ENCODE measurements at regions not wholly inside any gene's neighbourhood (a gene's known extent, or its start where the extent isn't known, plus 50 kb on each side); places are given as distances from the start of the nearest gene placed in this dataset.

- Histone ChIP-seq H3K4me3 (ENCODE audit: low read length, poor library complexity, severe bottlenecking) (no peak overlapping the region), H4K20me1 (ENCODE audit: insufficient read depth, low read length, poor library complexity, severe bottlenecking) (peaks cover 31% of the 10 kb centered on the region), H3K9me3 (ENCODE audit: insufficient read depth, low read depth, low read length) (no peaks in the 10 kb centered on the region), H3K4me1 (ENCODE audit: insufficient read depth, low read length, poor library complexity, severe bottlenecking) (peaks cover 55% of the 10 kb centered on the region), H2AFZ (ENCODE audit: low read length) (no peak overlapping the region), H3K36me3 (ENCODE audit: insufficient read depth, low read length) (peaks cover 41% of the 10 kb centered on the region; the same call in 1 of the 2 replicates), H3K9me2 (replicated peaks; ENCODE audit: low read depth, low read length) (no peaks in the 10 kb centered on the region), H3K79me2 (ENCODE audit: insufficient read depth, low read length) (peaks cover 69% of the 10 kb centered on the region; the same call in 1 of the 2 replicates), H3K9ac (ENCODE audit: low read depth, low read length, poor library complexity, severe bottlenecking) (no peak overlapping the region), H3K4me2 (ENCODE audit: low read depth, low read length, poor library complexity, severe bottlenecking) (no peak overlapping the region), H3K27me3 (ENCODE audit: insufficient read depth, low read length, poor library complexity, severe bottlenecking) (no peaks in the 10 kb centered on the region), H3F3A (ENCODE audit: low read depth) (no peaks in the 10 kb centered on the region)
- TF ChIP-seq CTCF (conservative IDR thresholded peaks at IDR 0.05; ENCODE audit: low read length): no peak
- TF ChIP-seq EZH2phosphoT487 (IDR thresholded peaks at IDR 0.05; ENCODE audit: borderline replicate concordance): no peak
These were observed 107.4 kb downstream of the NCOR2 start for GRCh38 chr12:124459852-124460645.

GRCh38 chr12:124458992-124459851, 108.2 kb downstream of the NCOR2 start:
- Histone ChIP-seq H3K36me3 (ENCODE audit: insufficient read depth, low read length) (peaks cover 33% of the 10 kb centered on the region; the same call in 1 of the 2 replicates), H3K27me3 (ENCODE audit: insufficient read depth, low read length, poor library complexity, severe bottlenecking) (no peaks in the 10 kb centered on the region), H2AFZ (ENCODE audit: low read length) (no peak overlapping the region), H3K4me3 (ENCODE audit: low read length, poor library complexity, severe bottlenecking) (no peak overlapping the region), H4K20me1 (ENCODE audit: insufficient read depth, low read length, poor library complexity, severe bottlenecking) (peaks cover 23% of the 10 kb centered on the region), H3K9me3 (ENCODE audit: insufficient read depth, low read depth, low read length) (no peaks in the 10 kb centered on the region), H3K9me2 (replicated peaks; ENCODE audit: low read depth, low read length) (no peaks in the 10 kb centered on the region), H3K9ac (ENCODE audit: low read depth, low read length, poor library complexity, severe bottlenecking) (no peak overlapping the region), H3K79me2 (ENCODE audit: insufficient read depth, low read length) (peaks cover 64% of the 10 kb centered on the region), H3K4me2 (ENCODE audit: low read depth, low read length, poor library complexity, severe bottlenecking) (no peak overlapping the region), H3F3A (ENCODE audit: low read depth) (no peaks in the 10 kb centered on the region), H3K4me1 (ENCODE audit: insufficient read depth, low read length, poor library complexity, severe bottlenecking) (peaks cover 55% of the 10 kb centered on the region)
- TF ChIP-seq EZH2phosphoT487 (IDR thresholded peaks at IDR 0.05; ENCODE audit: borderline replicate concordance) (no peak), CTCF (conservative IDR thresholded peaks at IDR 0.05; ENCODE audit: low read length) (no peak)

- peaks cover 26% of the 10 kb centered on the region; the same call in 1 of the 2 replicates for H3K36me3 ChIP-seq (ENCODE audit: insufficient read depth, low read length)
- no peaks in the 10 kb centered on the region for H3F3A ChIP-seq (ENCODE audit: low read depth)
- H3K4me2 ChIP-seq (ENCODE audit: low read depth, low read length, poor library complexity, severe bottlenecking): no peak overlapping the region
- H3K4me1 ChIP-seq (ENCODE audit: insufficient read depth, low read length, poor library complexity, severe bottlenecking): peaks cover 55% of the 10 kb centered on the region
- H3K27me3 ChIP-seq (ENCODE audit: insufficient read depth, low read length, poor library complexity, severe bottlenecking): no peaks in the 10 kb centered on the region
- no peak overlapping the region for H3K9ac ChIP-seq (ENCODE audit: low read depth, low read length, poor library complexity, severe bottlenecking)
- TF ChIP-seq EZH2phosphoT487 (IDR thresholded peaks at IDR 0.05; ENCODE audit: borderline replicate concordance): no peak
- TF ChIP-seq CTCF (conservative IDR thresholded peaks at IDR 0.05; ENCODE audit: low read length): no peak
- no peaks in the 10 kb centered on the region for H3K9me3 ChIP-seq (ENCODE audit: insufficient read depth, low read depth, low read length)
- H4K20me1 ChIP-seq (ENCODE audit: insufficient read depth, low read length, poor library complexity, severe bottlenecking): peaks cover 23% of the 10 kb centered on the region
- H3K79me2 ChIP-seq (ENCODE audit: insufficient read depth, low read length): peaks cover 61% of the 10 kb centered on the region
- H3K4me3 ChIP-seq (ENCODE audit: low read length, poor library complexity, severe bottlenecking): no peak overlapping the region
- H2AFZ ChIP-seq (ENCODE audit: low read length): no peak overlapping the region
- H3K9me2 ChIP-seq (replicated peaks; ENCODE audit: low read depth, low read length): no peaks in the 10 kb centered on the region
These were observed 109.0 kb downstream of the NCOR2 start for GRCh38 chr12:124458220-124458991.

Data from Loucy (cell line).